Glomerular visceral epithelial cell (primary cell): ENCODE measurements at regions not wholly inside any gene's neighbourhood (a gene's known extent, or its start where the extent isn't known, plus 50 kb on each side); places are given as distances from the start of the nearest gene placed in this dataset.
"Not testable (repeated sequence)": the region's sequence is repeated elsewhere in the genome, so short reads cannot be mapped to it uniquely, and the experiment has no call there.

ENCODE experiments used
- DNase-seq: peaks from one replicate; pipeline ENCODE4 v3.0.0-alpha.2; 2016; ENCODE audit errors: extremely low spot score

GRCh38 chr4:10278071-10278470 is 161.5 kb upstream of the WDR1 start:
- DNase-seq, result no peak

- no peak for DNase-seq
These were observed 159.6 kb upstream of the WDR1 start for GRCh38 chr4:10276152-10276551.

- DNase-seq, result no peak
These were observed 159.1 kb upstream of the WDR1 start for GRCh38 chr4:10275696-10276095.

- no peak for DNase-seq
These were observed 156.4 kb upstream of the WDR1 start for GRCh38 chr4:10273030-10273429.

- DNase-seq, result no peak
These were observed 155.9 kb upstream of the WDR1 start for GRCh38 chr4:10272511-10272910.

GRCh38 chr4:10267066-10267465 is 150.5 kb upstream of the WDR1 start:
- no peak for DNase-seq

GRCh38 chr4:10260777-10261176 is 144.2 kb upstream of the WDR1 start:
- no peak for DNase-seq

- no peak for DNase-seq
These were observed 143.4 kb upstream of the WDR1 start for GRCh38 chr4:10259976-10260375.

GRCh38 chr4:10256203-10256602 is 139.6 kb upstream of the WDR1 start:
- DNase-seq, result no peak

GRCh38 chr4:10253765-10254164 is 137.2 kb upstream of the WDR1 start:
- DNase-seq, result no peak

GRCh38 chr4:10245751-10246150 is 129.2 kb upstream of the WDR1 start:
- no peak for DNase-seq

GRCh38 chr4:10243856-10244255 is 127.3 kb upstream of the WDR1 start:
- DNase-seq, result no peak

- DNase-seq, result no peak
These were observed 124.1 kb upstream of the WDR1 start for GRCh38 chr4:10240691-10241090.

GRCh38 chr4:10239982-10240654 is 123.5 kb upstream of the WDR1 start:
- no peak for DNase-seq

GRCh38 chr4:10237131-10237530 is 120.5 kb upstream of the WDR1 start:
- DNase-seq, result no peak

GRCh38 chr4:10232114-10232513 is 115.5 kb upstream of the WDR1 start:
- DNase-seq, result no peak

GRCh38 chr4:10226756-10227155 is 110.2 kb upstream of the WDR1 start:
- no peak for DNase-seq

- DNase-seq, result no peak
These were observed 108.5 kb upstream of the WDR1 start for GRCh38 chr4:10225096-10225495.

- DNase-seq, result no peak
These were observed 107.2 kb upstream of the WDR1 start for GRCh38 chr4:10223782-10224181.

- DNase-seq, result not testable (repeated sequence)
These were observed 96.9 kb upstream of the WDR1 start for GRCh38 chr4:10213481-10213880.

- DNase-seq, result no peak
These were observed 96.3 kb upstream of the WDR1 start for GRCh38 chr4:10212901-10213300.

GRCh38 chr4:10212400-10212799 is 95.8 kb upstream of the WDR1 start:
- DNase-seq, result no peak

- DNase-seq, result no peak
These were observed 90.5 kb upstream of the WDR1 start for GRCh38 chr4:10207116-10207515.

GRCh38 chr4:10205223-10205622 is 88.6 kb upstream of the WDR1 start:
- no peak for DNase-seq
